ENCODE measurements at regions not wholly inside any gene's neighbourhood (a gene's known extent, or its start where the extent isn't known, plus 50 kb on each side); places are given as distances from the start of the nearest gene placed in this dataset.
"Not testable (repeated sequence)": the region's sequence is repeated elsewhere in the genome, so short reads cannot be mapped to it uniquely, and the experiment has no call there.

GRCh38 chr16:13336907-13337881, 435.8 kb downstream of the SHISA9 start:
- DNase-seq (ENCODE audit: low read depth, low spot score) = not testable (repeated sequence)

- no peak for DNase-seq (ENCODE audit: low read depth, low spot score)
Measured at GRCh38 chr16:13338044-13338443, 436.6 kb downstream of the SHISA9 start.

GRCh38 chr16:13342675-13343074, 441.3 kb downstream of the SHISA9 start:
- DNase-seq (ENCODE audit: low read depth, low spot score) = no peak

- DNase-seq (ENCODE audit: low read depth, low spot score) = peak; percentile 6
Measured at GRCh38 chr16:13344001-13344400, 442.6 kb downstream of the SHISA9 start.

- no peak for DNase-seq (ENCODE audit: low read depth, low spot score)
Measured at GRCh38 chr16:13348416-13348815, 447.0 kb downstream of the SHISA9 start.

GRCh38 chr16:13350000-13350399, 448.6 kb downstream of the SHISA9 start:
- DNase-seq (ENCODE audit: low read depth, low spot score) = no peak

GRCh38 chr16:13351181-13351580, 449.8 kb downstream of the SHISA9 start:
- no peak for DNase-seq (ENCODE audit: low read depth, low spot score)

- DNase-seq (ENCODE audit: low read depth, low spot score) = no peak
Measured at GRCh38 chr16:13351601-13352217, 450.3 kb downstream of the SHISA9 start.

- not testable (repeated sequence) for DNase-seq (ENCODE audit: low read depth, low spot score)
Measured at GRCh38 chr16:13352796-13353195, 451.4 kb downstream of the SHISA9 start.

- DNase-seq (ENCODE audit: low read depth, low spot score) = not testable (repeated sequence)
Measured at GRCh38 chr16:13357842-13358241, 456.4 kb downstream of the SHISA9 start.

- DNase-seq (ENCODE audit: low read depth, low spot score) = no peak
Measured at GRCh38 chr16:13359835-13360234, 458.4 kb downstream of the SHISA9 start.

- DNase-seq (ENCODE audit: low read depth, low spot score) = no peak
Measured at GRCh38 chr16:13372421-13372820, 471.0 kb downstream of the SHISA9 start.

- no peak for DNase-seq (ENCODE audit: low read depth, low spot score)
Measured at GRCh38 chr16:13376174-13376573, 474.8 kb downstream of the SHISA9 start.

GRCh38 chr16:13377143-13377542, 475.7 kb downstream of the SHISA9 start:
- DNase-seq (ENCODE audit: low read depth, low spot score) = no peak

- DNase-seq (ENCODE audit: low read depth, low spot score) = peak; percentile 7
Measured at GRCh38 chr16:13378151-13378550, 476.8 kb downstream of the SHISA9 start.

GRCh38 chr16:13379266-13379665, 477.9 kb downstream of the SHISA9 start:
- DNase-seq (ENCODE audit: low read depth, low spot score) = no peak

GRCh38 chr16:13385156-13386040, 484.0 kb downstream of the SHISA9 start:
- DNase-seq (ENCODE audit: low read depth, low spot score) = not testable (repeated sequence)

- DNase-seq (ENCODE audit: low read depth, low spot score) = no peak
Measured at GRCh38 chr16:13390093-13390985, 488.9 kb downstream of the SHISA9 start.

- DNase-seq (ENCODE audit: low read depth, low spot score) = no peak
Measured at GRCh38 chr16:13390986-13391305, 489.5 kb downstream of the SHISA9 start.

- no peak for DNase-seq (ENCODE audit: low read depth, low spot score)
Measured at GRCh38 chr16:13391337-13391736, 489.9 kb downstream of the SHISA9 start.

- DNase-seq (ENCODE audit: low read depth, low spot score) = no peak
Measured at GRCh38 chr16:13392341-13392740, 490.9 kb downstream of the SHISA9 start.
